NCI-H1417 (cell line): ENCODE measurements at regions not wholly inside any gene's neighbourhood (a gene's known extent, or its start where the extent isn't known, plus 50 kb on each side); places are given as distances from the start of the nearest gene placed in this dataset.

Experiments
- DNase-seq, 3 experiments: peaks; one replicate each; lab custom pipeline; 2025; lab: John Stamatoyannopoulos, UW

DNA sequence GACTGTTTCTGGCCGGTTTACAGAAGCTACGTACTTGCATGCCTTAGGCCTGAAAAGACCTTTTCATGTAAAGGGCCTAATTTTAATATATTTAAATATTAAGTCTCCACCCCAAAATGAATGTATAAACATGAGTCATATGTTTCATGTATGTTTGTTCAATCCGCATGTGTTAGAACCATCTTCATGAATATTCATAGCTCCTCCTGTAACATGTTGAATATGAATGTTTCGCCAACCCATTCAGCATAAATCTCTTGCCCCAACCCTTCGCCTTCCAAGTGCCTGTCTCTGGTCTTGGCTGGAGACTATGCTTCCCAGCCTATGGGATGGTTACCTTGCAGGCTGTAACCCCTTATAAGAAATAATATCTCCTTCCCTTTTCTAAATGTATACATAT is 212.5 kb downstream of the SCG2 start:
- DNase-seq: no peak

GRCh38 chr2:223396993-223397392 is 205.2 kb downstream of the SCG2 start:
- DNase-seq: no peak

DNA sequence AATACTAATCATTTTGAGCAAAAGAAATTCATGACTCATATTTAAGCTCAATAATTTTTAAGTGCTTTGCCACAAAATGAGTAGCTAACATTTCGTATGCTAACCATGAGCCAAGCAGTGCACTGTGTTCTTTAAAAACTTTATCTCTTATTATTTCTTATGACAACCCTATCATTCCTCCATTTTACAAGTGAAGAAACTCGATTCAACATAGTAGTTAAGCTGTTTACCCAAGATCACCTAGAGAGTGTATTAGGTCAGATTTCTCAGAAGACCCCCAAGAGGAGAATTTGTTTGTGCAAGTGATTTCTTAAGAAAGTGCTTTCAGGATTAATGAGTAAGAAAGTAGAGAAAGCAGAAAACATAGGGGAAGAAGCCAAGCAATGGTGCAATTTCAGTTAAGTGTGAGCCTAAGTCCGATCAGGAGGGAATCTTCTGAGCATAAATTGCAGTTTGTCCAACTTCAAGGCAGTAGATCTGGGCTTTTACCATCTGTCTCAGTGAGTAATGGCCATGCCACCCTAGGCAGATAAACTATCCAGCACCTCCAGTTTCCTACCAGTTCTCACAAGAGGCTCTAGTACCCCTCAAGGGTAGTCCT is 202.7 kb downstream of the SCG2 start:
- no peak for DNase-seq

DNA sequence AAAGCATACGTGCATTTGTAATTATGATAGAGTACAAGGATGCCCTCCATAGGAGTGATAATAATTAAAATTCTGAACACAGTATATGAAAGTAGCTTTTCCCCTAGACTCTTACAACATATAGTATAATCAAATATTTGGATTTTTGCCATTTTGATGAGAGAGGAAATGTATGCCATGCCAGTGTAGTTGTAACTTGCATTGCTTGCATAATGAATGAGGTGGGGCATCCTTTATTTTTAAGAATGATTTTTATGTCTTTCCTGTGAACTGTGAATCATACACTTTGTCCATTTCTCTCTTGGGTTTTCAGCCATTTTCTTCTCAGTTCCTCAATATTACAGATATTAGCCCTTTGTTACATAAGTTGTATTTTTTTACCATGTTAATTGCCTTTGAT is 197.5 kb downstream of the SCG2 start:
- DNase-seq: no peak

DNA sequence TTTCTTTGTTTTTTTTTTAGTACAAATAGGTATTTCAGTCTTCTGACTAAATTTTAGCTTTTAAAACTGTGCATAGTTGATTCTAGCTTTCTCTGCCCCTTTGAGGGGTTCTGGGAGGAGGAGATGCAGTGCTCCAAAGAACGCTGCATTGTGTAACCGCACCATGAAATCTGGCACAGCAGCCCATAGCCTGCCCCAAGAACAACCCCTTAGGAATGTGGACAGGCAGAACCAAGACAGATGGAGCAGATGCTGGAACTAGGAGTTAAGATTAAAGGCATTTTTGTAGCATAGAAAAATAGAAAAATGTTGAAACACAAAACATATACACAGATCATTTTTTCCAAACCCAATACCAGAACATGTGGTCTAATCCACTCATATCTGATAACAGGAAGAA is 187.5 kb downstream of the SCG2 start:
- DNase-seq: no peak

- DNase-seq: no peak
Measured at GRCh38 chr2:223415071-223415470, 187.1 kb downstream of the SCG2 start.

DNA sequence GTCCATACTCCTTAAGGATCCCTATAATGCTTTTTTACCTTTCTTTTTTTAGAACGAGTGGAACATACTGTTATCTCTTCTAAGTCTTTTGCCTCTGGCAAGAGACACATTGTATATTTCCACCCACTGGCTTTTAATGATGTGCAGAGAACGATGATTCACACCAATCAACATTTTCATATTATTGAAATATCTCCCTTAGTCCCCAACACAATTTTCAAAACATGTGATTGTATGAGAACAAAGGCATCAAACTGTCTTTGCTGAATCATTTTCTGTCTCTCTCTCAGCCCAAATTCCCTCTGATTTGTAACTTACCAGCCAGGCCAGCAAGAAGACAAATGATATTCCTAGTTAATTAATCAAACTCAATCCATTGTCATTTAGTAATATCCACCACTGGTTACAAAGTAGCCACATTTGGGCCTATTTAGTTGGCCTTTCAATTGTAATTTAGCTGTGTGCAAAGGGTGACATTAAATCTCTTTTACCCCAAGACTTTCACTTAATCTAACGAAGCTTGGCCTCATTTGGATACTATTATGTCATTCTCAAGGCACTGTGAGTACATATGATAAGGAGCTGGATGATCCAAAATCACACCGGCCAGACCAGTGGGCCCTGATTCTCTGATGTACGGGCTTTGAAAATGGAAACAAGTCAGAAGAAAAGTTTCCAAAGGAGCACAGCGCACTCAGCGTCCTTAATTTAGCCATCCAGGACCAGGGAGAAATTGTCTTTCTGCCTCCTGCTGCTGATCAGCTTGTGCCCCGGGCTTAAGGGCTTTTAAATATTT is 185.1 kb downstream of the SCG2 start:
- DNase-seq: no peak

- no peak for DNase-seq
Measured at GRCh38 chr2:223418131-223418530, 184.0 kb downstream of the SCG2 start.

DNA sequence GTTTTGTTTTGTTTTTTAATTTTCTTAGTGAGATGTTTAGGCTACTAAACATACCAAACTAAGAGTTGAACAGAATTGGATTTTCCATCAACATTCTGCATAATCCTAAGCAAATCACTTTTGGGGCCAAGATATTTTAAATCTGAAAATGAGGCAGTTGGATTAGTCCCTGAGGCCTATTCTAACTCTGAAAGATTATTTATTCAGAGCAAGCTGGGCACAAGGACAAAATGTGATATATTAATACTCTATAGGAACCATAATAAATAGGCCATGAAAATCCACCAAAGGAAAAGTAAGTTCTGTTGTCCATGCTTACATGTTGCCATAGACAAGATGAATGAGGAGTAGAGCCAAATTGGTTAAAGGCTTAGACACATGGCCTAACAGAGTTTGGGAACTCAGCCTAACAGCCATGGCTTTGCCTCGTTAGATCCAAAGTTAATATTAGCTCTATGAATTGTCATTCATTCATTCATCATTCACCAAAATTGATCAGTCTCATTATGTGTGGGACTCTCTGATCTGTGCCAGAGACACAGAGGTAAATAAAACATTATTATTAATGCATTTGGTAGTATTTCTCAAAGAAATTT is 183.5 kb downstream of the SCG2 start:
- no peak for DNase-seq

- no peak for DNase-seq
Measured at GRCh38 chr2:223420048-223420447, 182.1 kb downstream of the SCG2 start.

DNA sequence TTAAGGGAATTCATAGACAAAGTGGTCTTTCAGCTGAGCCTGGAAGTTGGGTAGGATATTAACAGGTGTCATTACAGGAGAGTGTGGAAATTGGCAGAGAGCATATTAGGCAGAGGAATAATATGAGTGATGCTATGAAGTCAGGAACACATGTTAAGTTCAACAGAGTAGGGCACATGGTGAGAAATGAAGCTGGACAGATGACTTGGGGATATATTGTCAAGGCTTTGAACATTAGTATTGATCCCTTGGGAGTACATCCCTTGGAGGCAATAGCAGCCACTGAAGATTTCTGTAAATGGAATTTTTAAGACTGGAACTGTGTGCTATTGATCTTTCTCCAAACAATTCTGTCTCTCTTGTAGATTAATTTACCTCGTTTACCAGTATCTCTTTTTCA is 170.7 kb downstream of the SCG2 start:
- no peak for DNase-seq

DNA sequence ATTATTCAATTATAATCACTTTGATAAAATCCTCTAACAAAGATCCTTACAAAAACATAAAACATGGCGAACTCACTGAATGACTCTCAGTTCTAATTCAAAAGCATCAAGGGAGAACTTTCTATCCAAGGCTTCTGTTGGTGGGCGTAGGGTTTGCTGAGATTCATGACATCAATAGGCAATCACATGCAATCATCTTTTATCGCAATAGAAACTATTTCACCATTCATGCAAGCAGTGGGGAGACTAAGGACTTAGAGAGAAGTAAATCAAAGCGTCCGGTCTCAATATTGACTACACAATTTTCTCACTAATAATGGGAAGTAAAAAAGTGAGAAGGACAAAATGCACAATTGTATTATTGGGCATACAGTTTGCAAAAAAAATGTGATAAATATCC is 168.7 kb downstream of the SCG2 start:
- no peak for DNase-seq

DNA sequence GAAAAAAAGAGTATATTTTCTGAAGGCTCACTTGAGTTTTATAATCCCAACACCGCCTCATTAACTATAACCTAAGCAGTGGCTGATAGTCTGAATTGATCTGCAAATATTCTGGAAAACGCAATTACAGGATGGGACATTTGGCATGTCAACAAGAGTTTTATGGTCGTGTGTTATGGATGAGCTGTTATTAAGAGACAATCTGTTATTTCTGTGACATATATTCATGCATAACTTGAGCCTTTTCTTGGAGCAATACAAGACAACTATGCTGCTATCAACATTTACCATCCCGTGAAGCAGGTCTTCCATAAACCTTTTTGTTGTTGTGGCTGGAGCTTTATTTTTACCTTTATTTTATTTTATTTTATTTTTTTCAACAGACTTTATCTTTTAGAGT is 164.4 kb downstream of the SCG2 start:
- no peak for DNase-seq

- no peak for DNase-seq
Measured at GRCh38 chr2:223439184-223439583, 163.0 kb downstream of the SCG2 start.

DNA sequence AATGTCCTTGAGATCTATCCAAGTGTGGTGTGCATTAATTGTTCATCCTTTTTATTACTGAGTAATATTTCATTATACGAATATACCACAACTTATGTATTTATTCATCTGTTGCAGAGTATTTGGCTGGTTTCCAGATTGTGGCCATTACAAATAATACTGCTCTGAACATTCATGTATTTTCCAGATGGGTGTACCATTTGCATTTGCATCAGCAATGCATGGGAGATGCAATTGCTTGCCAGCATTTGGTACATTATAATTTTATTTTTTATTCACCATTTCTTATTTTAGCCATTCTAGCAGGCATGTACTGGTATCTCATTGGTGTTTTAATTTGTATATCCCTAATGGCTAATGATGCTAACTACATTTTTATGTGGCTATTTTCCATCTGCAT is 162.4 kb downstream of the SCG2 start:
- DNase-seq: peak in 1 of 3 experiments; percentile 9

GRCh38 chr2:223442847-223443246 is 159.3 kb downstream of the SCG2 start:
- DNase-seq: no peak

DNA sequence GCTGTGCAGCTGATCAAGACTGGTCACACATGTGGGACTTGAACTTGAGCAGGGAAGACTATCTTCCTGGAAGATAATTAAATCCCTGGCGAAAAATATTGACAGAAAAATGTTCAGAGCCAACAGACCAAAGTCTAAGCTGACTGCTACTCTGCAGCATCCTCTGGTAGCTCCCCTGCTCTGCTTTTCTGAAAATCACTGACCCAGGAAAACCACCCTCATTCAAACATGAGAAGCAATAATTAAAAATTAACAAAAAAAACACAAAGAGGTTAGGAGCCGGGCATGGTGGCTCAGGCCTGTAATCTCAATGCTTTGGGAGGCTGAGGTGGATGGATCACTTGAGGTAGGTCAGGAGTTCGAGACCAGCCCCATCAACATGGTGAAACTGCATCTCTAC is 151.9 kb downstream of the SCG2 start:
- no peak for DNase-seq

GRCh38 chr2:223457301-223457700 is 144.9 kb downstream of the SCG2 start:
- no peak for DNase-seq

DNA sequence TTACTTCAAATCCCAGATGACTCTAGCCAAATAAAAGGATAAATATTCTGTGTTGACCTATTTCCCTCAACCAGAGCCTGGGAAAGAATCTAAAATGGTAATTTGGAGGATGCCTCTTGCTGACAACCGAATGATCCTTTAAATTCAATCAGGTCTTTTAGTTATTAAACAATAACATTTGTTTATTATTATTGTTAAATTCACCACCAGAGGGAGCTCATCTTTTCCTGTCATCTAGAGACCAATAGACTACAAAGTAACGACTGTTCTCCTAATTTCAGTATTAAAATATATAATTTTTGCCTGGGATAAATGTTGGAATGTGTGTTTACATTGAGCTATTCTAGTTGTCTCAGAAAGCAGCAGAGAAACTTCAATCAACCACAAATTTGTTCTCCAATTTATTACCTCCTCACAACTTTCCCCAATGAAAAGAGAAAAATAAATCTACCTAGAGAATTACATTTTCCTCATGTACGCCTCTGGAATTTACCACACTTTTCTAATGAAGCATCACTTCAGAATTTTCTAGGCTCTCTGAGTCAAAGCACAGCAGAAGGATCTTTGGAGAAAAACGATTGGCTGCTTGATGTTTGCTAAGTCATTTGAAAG is 142.7 kb downstream of the SCG2 start:
- DNase-seq: peak; percentile 19 to 62 (median 23)

DNA sequence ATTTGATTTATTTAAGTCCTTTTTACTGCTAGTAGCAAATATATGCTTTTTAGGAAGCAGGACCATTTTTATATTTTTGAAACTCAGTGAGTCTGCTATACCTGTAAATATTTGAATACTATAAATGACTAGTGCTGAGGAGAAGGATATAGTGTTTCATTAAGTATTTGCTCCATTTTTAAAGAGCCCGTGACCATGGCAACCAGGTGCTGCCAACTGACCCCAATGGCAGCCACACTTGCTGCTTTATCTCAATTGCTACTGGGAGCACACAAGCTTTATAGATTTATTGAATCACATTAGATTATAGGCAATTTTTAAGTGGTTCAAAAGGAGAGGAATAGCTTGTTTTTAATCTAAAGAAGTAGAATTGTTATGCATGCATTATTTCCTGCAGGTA is 142.0 kb downstream of the SCG2 start:
- peak in 2 of 3 experiments; percentile 52 to 82 for DNase-seq

GRCh38 chr2:223460774-223461211 is 141.4 kb downstream of the SCG2 start:
- DNase-seq: peak in 2 of 3 experiments; percentile 30 to 77

- no peak for DNase-seq
Measured at GRCh38 chr2:223464071-223464470, 138.1 kb downstream of the SCG2 start.

- DNase-seq: no peak
Measured at GRCh38 chr2:223465793-223466192, 136.4 kb downstream of the SCG2 start.
